ENCODE measurements at regions not wholly inside any gene's neighbourhood (a gene's known extent, or its start where the extent isn't known, plus 50 kb on each side); places are given as distances from the start of the nearest gene placed in this dataset.

DNA sequence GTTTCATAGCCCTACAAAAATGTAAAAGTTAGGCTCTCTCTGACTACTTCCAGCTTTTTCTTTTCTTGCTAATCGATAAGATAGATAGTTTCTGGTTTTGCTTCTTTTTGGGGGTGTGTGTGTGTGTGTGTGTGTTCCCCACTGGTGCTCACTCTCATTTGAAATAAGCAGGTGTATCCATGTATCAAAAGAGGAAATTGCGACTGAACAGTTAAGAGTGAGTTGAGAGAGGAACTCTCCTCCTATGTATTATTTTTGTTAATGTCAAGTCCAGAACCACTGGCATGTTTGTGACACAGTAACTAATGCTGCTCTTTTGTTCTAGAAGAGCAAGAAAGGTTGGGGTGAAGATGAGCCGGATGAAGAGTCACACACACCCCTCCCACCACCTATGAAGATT lies 96.7 kb upstream of the UMPS start:
- TF ChIP-seq, protein P1, sequence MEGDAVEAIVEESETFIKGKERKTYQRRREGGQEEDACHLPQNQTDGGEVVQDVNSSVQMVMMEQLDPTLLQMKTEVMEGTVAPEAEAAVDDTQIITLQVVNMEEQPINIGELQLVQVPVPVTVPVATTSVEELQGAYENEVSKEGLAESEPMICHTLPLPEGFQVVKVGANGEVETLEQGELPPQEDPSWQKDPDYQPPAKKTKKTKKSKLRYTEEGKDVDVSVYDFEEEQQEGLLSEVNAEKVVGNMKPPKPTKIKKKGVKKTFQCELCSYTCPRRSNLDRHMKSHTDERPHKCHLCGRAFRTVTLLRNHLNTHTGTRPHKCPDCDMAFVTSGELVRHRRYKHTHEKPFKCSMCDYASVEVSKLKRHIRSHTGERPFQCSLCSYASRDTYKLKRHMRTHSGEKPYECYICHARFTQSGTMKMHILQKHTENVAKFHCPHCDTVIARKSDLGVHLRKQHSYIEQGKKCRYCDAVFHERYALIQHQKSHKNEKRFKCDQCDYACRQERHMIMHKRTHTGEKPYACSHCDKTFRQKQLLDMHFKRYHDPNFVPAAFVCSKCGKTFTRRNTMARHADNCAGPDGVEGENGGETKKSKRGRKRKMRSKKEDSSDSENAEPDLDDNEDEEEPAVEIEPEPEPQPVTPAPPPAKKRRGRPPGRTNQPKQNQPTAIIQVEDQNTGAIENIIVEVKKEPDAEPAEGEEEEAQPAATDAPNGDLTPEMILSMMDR (IDR thresholded peaks at IDR 0.05; ENCODE audit: low read depth, low read length, poor library complexity, severe bottlenecking), result no peak
- no peak for TF ChIP-seq EZH2phosphoT487 (IDR thresholded peaks at IDR 0.05; ENCODE audit: borderline replicate concordance, low read length)
- H3K4me2 ChIP-seq (ENCODE audit: low read length), result no peak overlapping the region

DNA sequence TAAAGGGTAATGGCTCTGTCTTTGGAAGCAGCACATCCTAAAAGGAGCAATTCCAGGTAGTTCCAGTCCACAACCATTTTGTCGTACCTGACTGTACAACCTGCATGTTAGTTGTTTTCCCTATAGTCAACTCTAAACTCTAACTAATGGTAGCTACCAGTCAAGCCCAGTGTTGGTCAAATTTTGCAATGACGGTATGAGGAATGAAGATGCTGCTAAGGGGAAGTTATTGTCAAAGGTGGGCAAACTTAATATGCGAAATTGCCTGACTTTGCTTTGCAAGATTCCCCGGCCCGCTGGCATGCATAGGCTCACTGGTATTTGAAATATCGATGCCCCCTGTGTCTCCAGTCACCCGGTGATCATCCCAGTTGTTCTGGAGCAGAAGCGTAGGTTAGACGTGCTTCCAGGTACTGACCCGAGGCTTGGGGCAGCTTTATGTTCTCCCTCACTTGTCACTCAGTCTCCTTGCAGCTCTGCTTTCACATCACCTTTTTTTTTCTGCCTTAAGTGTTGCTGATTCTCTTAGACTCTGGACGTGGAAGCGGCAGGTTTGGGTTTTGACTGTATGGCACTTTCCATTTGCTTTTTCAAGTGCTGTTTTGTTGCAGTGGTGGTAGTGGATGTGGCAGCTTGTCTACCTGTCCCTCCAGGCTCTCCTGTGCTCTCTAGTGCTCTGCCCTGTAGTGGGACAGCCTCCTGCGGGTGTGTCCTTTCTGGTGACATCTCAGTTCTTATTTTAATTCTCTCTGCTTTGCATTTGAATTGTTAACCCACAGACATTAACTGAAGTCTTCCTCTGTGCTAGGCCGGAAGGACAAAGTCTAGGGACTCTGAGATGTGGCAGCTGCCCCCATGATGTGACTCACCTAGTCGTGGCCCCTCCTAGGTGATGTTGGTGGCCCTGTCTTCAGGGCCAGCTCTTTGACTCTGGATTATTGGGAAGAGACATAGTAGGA lies 95.8 kb upstream of the UMPS start:
- peaks cover 2% of the 10 kb centered on the region; the same call in 1 of the 2 replicates for H3K27me3 ChIP-seq (ENCODE audit: control insufficient read depth, low read length)
- TF ChIP-seq EZH2phosphoT487 (IDR thresholded peaks at IDR 0.05; ENCODE audit: borderline replicate concordance, low read length), result no peak
- TF ChIP-seq, protein P1 (IDR thresholded peaks at IDR 0.05; ENCODE audit: low read depth, low read length, poor library complexity, severe bottlenecking), result no peak
- no peak overlapping the region for H3K4me2 ChIP-seq (ENCODE audit: low read length)

More for the DNA sequence above, 96.7 kb upstream of the UMPS start:
- H3K27me3 ChIP-seq (ENCODE audit: control insufficient read depth, low read length), result no peaks in the 10 kb centered on the region; the same call in 1 of the 2 replicates
- H3K4me1 ChIP-seq (ENCODE audit: control insufficient read depth, low read length), result no peaks in the 10 kb centered on the region
- H3K9me3 ChIP-seq (ENCODE audit: control insufficient read depth, insufficient read depth, low read length), result no peaks in the 10 kb centered on the region
- no peaks in the 10 kb centered on the region for H4K20me1 ChIP-seq (ENCODE audit: control insufficient read depth, insufficient read depth, low read depth, low read length)
- no peak overlapping the region for H3K27ac ChIP-seq (ENCODE audit: low read depth, low read length)
- H3F3A ChIP-seq (ENCODE audit: control insufficient read depth, insufficient read depth), result no peaks in the 10 kb centered on the region
- H3K9me2 ChIP-seq (replicated peaks; ENCODE audit: control insufficient read depth, low read length), result no peaks in the 10 kb centered on the region
- no peaks in the 10 kb centered on the region for H3K36me3 ChIP-seq (ENCODE audit: control insufficient read depth, low read length)
- no peaks in the 10 kb centered on the region for H3K79me2 ChIP-seq (ENCODE audit: control insufficient read depth, low read length)
- no peak overlapping the region for H3K4me3 ChIP-seq (ENCODE audit: low read length)

DNA sequence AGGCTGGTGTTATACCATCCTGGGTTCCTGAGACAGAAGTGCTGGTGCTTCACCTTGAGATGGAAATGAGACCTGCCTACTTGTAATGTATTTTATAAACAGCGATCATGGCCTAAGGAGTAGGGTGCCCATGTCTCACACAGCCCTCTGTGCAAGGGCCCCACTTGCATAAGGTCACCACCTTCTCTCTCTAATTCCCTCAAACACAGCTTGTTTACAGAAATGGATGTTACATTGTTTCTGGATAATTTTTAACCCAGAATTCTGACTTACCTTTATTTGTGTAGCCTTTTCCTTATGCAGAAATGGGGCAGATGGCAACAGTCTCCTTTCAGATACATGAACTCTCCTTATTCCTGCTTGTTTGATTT lies 95.1 kb upstream of the UMPS start:
- Histone ChIP-seq H3F3A (ENCODE audit: control insufficient read depth, insufficient read depth) (no peaks in the 10 kb centered on the region), H3K9me2 (replicated peaks; ENCODE audit: control insufficient read depth, low read length) (no peaks in the 10 kb centered on the region), H3K79me2 (ENCODE audit: control insufficient read depth, low read length) (no peaks in the 10 kb centered on the region), H3K4me3 (ENCODE audit: low read length) (no peak overlapping the region), H3K27me3 (ENCODE audit: control insufficient read depth, low read length) (peaks cover 2% of the 10 kb centered on the region; the same call in 1 of the 2 replicates), H3K27ac (ENCODE audit: low read depth, low read length) (no peak overlapping the region), H4K20me1 (ENCODE audit: control insufficient read depth, insufficient read depth, low read depth, low read length) (no peaks in the 10 kb centered on the region), H3K36me3 (ENCODE audit: control insufficient read depth, low read length) (no peaks in the 10 kb centered on the region), H3K4me1 (ENCODE audit: control insufficient read depth, low read length) (no peaks in the 10 kb centered on the region), H3K9me3 (ENCODE audit: control insufficient read depth, insufficient read depth, low read length) (no peaks in the 10 kb centered on the region), H3K4me2 (ENCODE audit: low read length) (no peak overlapping the region)
- TF ChIP-seq, protein P1 (IDR thresholded peaks at IDR 0.05; ENCODE audit: low read depth, low read length, poor library complexity, severe bottlenecking), result no peak
- TF ChIP-seq EZH2phosphoT487 (IDR thresholded peaks at IDR 0.05; ENCODE audit: borderline replicate concordance, low read length), result no peak

More for the DNA sequence above, 95.8 kb upstream of the UMPS start:
- Histone ChIP-seq H3K4me1 (ENCODE audit: control insufficient read depth, low read length) (no peaks in the 10 kb centered on the region), H3K9me3 (ENCODE audit: control insufficient read depth, insufficient read depth, low read length) (no peaks in the 10 kb centered on the region), H3F3A (ENCODE audit: control insufficient read depth, insufficient read depth) (no peaks in the 10 kb centered on the region), H3K27ac (ENCODE audit: low read depth, low read length) (no peak overlapping the region), H3K79me2 (ENCODE audit: control insufficient read depth, low read length) (no peaks in the 10 kb centered on the region), H3K4me3 (ENCODE audit: low read length) (no peak overlapping the region), H3K9me2 (replicated peaks; ENCODE audit: control insufficient read depth, low read length) (no peaks in the 10 kb centered on the region), H4K20me1 (ENCODE audit: control insufficient read depth, insufficient read depth, low read depth, low read length) (no peaks in the 10 kb centered on the region), H3K36me3 (ENCODE audit: control insufficient read depth, low read length) (no peaks in the 10 kb centered on the region)

Data from DOHH2 (cell line).